CD4-positive, alpha-beta memory T cell (primary cell): ENCODE measurements at regions not wholly inside any gene's neighbourhood (a gene's known extent, or its start where the extent isn't known, plus 50 kb on each side); places are given as distances from the start of the nearest gene placed in this dataset.

Source experiments
- CTCF ChIA-PET: fragments of 350-600 bp; sonication (Branson Sonifier 250); formaldehyde crosslinking; loops from one replicate; lab custom pipeline; 2021; ENCODE audit warnings: inconsistent platforms; ENCODE audit not compliant: partially characterized antibody; lab: Charles Lee
- POLR2A ChIA-PET: fragments of 350-600 bp; sonication (Branson Sonifier 250); formaldehyde crosslinking; loops from one replicate; lab custom pipeline; 2021; ENCODE audit not compliant: partially characterized antibody; lab: Charles Lee
- DNase-seq, 5 donors: peaks; one replicate each; pipeline versions ENCODE4 v3.0.0 to v3.0.0-alpha.2; 2020 to 2022; ENCODE audit warnings: mixed read lengths in 1 of 5
- H3K27ac ChIP-seq: one replicate; pipeline ENCODE4 v1.7.0; 2013; ENCODE audit warnings: low read depth, low read length
- H3K27me3 ChIP-seq: 2 replicates; pipeline ENCODE4 v1.7.0; 2013; ENCODE audit warnings: mild to moderate bottlenecking, low read length, moderate library complexity; ENCODE audit not compliant: insufficient read depth
- H3K36me3 ChIP-seq: 2 replicates; pipeline ENCODE4 v1.7.0; 2013; ENCODE audit warnings: mild to moderate bottlenecking, low read length, moderate library complexity; ENCODE audit not compliant: insufficient read depth
- H3K4me1 ChIP-seq: 2 replicates; pipeline ENCODE4 v1.7.0; 2013; ENCODE audit warnings: mild to moderate bottlenecking, low read length, moderate library complexity; ENCODE audit not compliant: insufficient read depth
- H3K4me3 ChIP-seq, 2 donors: one replicate each; pipeline ENCODE4 v1.7.0; 2013; ENCODE audit warnings: low read length in 2 of 2, mild to moderate bottlenecking in 1 of 2
- H3K9me3 ChIP-seq, 2 donors: one replicate each; pipeline ENCODE4 v1.7.0; 2013; ENCODE audit warnings: low read length in 2 of 2, control low read depth in 1 of 2; ENCODE audit not compliant: control insufficient read depth in 1 of 2
- H3K27ac Mint-ChIP-seq, 7 donors: one replicate each; pipeline ENCODE4 v1.8.0; 2020 to 2021; ENCODE audit warnings: mixed read lengths in 7 of 7, mild to moderate bottlenecking in 6 of 7, inconsistent platforms in 3 of 7, moderate library complexity in 3 of 7
- H3K27me3 Mint-ChIP-seq, 2 donors: one replicate each; pipeline ENCODE4 v1.8.0; 2020 to 2021; ENCODE audit warnings: mixed read lengths in 2 of 2
- H3K36me3 Mint-ChIP-seq, 2 donors: one replicate each; pipeline ENCODE4 v1.8.0; 2020 to 2021; ENCODE audit warnings: mixed read lengths in 2 of 2, inconsistent platforms in 1 of 2, mild to moderate bottlenecking in 1 of 2
- H3K4me1 Mint-ChIP-seq, 4 donors: one replicate each; pipeline ENCODE4 v1.8.0; 2020 to 2021; ENCODE audit warnings: mixed read lengths in 4 of 4, mild to moderate bottlenecking in 1 of 4
- H3K4me3 Mint-ChIP-seq, 8 donors: one replicate each; pipeline ENCODE4 v1.8.0; 2020 to 2021; ENCODE audit warnings: mixed read lengths in 8 of 8, mild to moderate bottlenecking in 7 of 8, moderate library complexity in 6 of 8, inconsistent platforms in 3 of 8
- H3K9me3 Mint-ChIP-seq, 8 donors: one replicate each; pipeline ENCODE4 v1.8.0; 2020 to 2021; ENCODE audit warnings: mixed read lengths in 8 of 8, mild to moderate bottlenecking in 5 of 8, inconsistent platforms in 3 of 8, moderate library complexity in 1 of 8
- intact Hi-C: fragments of 100-400 bp; cut with micrococcal nuclease; formaldehyde crosslinking; loops from one replicate; pipeline ENCODE4 v1.15.1; 2023

GRCh38 chr9:90445391-90445790 is 197.2 kb downstream of the DIRAS2 start:
- intact Hi-C loops: no loop called here
- no peak for DNase-seq
- Mint-ChIP-seq H3K9me3 (peaks cover 0 to 11% (median 0%) of the 10 kb centered on the region in 8 donors), H3K4me1 (no peaks in the 10 kb centered on the region), H3K36me3 (no peaks in the 10 kb centered on the region), H3K27ac (no peak overlapping the region), H3K27me3 (peaks cover 7 to 9% of the 10 kb centered on the region in 2 donors), H3K4me3 (no peak overlapping the region)
- ChIA-PET POLR2A (no interaction called here), CTCF (no interaction called here)
- H3K9me3 ChIP-seq: no peaks in the 10 kb centered on the region
- no peaks in the 10 kb centered on the region for H3K27me3 ChIP-seq
- no peaks in the 10 kb centered on the region for H3K36me3 ChIP-seq
- no peak overlapping the region for H3K4me3 ChIP-seq
- no peaks in the 10 kb centered on the region for H3K4me1 ChIP-seq
- no peak overlapping the region for H3K27ac ChIP-seq

GRCh38 chr9:90446200-90446948 is 196.2 kb downstream of the DIRAS2 start:
- POLR2A ChIA-PET: no interaction called here
- no peak overlapping the region for H3K4me3 Mint-ChIP-seq
- no peak for DNase-seq
- Histone ChIP-seq H3K4me1 (no peaks in the 10 kb centered on the region), H3K27ac (no peak overlapping the region), H3K36me3 (no peaks in the 10 kb centered on the region), H3K27me3 (no peaks in the 10 kb centered on the region), H3K9me3 (no peaks in the 10 kb centered on the region), H3K4me3 (no peak overlapping the region)
- no peaks in the 10 kb centered on the region for H3K36me3 Mint-ChIP-seq
- peaks cover 7 to 9% of the 10 kb centered on the region in 2 donors for H3K27me3 Mint-ChIP-seq
- H3K4me1 Mint-ChIP-seq: no peaks in the 10 kb centered on the region
- CTCF ChIA-PET: no interaction called here
- intact Hi-C loops: no loop called here
- H3K9me3 Mint-ChIP-seq: peaks cover 0 to 9% (median 0%) of the 10 kb centered on the region in 8 donors
- no peak overlapping the region for H3K27ac Mint-ChIP-seq

- Histone ChIP-seq H3K4me3 (no peak overlapping the region), H3K27ac (no peak overlapping the region), H3K4me1 (no peaks in the 10 kb centered on the region), H3K36me3 (no peaks in the 10 kb centered on the region), H3K9me3 (no peaks in the 10 kb centered on the region), H3K27me3 (no peaks in the 10 kb centered on the region)
- CTCF ChIA-PET: no interaction called here
- Mint-ChIP-seq H3K36me3 (no peaks in the 10 kb centered on the region), H3K9me3 (peaks cover 0 to 7% (median 0%) of the 10 kb centered on the region in 8 donors), H3K27me3 (peaks cover 7% of the 10 kb centered on the region in 2 donors), H3K27ac (no peak overlapping the region), H3K4me3 (no peak overlapping the region), H3K4me1 (no peaks in the 10 kb centered on the region)
- intact Hi-C loops: no loop called here
- DNase-seq: no peak
- POLR2A ChIA-PET: no interaction called here
These were observed 194.9 kb downstream of the DIRAS2 start for GRCh38 chr9:90447773-90448172.

- POLR2A ChIA-PET: no interaction called here
- intact Hi-C loops: no loop called here
- no peaks in the 10 kb centered on the region for H3K4me1 ChIP-seq
- H3K9me3 Mint-ChIP-seq: peaks cover 0 to 4% (median under 1%) of the 10 kb centered on the region in 8 donors
- no peaks in the 10 kb centered on the region for H3K27me3 ChIP-seq
- H3K36me3 ChIP-seq: no peaks in the 10 kb centered on the region
- H3K4me1 Mint-ChIP-seq: no peaks in the 10 kb centered on the region
- no peak overlapping the region for H3K4me3 ChIP-seq
- DNase-seq: no peak
- H3K36me3 Mint-ChIP-seq: no peaks in the 10 kb centered on the region
- CTCF ChIA-PET: no interaction called here
- no peak overlapping the region for H3K27ac ChIP-seq
- no peak overlapping the region for H3K4me3 Mint-ChIP-seq
- H3K27me3 Mint-ChIP-seq: peaks cover 5 to 6% of the 10 kb centered on the region in 2 donors
- no peaks in the 10 kb centered on the region for H3K9me3 ChIP-seq
- H3K27ac Mint-ChIP-seq: no peak overlapping the region
These were observed 193.3 kb downstream of the DIRAS2 start for GRCh38 chr9:90449213-90449925.

GRCh38 chr9:90451804-90452203 is 190.8 kb downstream of the DIRAS2 start:
- no peaks in the 10 kb centered on the region for H3K36me3 Mint-ChIP-seq
- no peaks in the 10 kb centered on the region for H3K9me3 ChIP-seq
- no peaks in the 10 kb centered on the region for H3K36me3 ChIP-seq
- H3K27ac Mint-ChIP-seq: no peak overlapping the region
- ChIA-PET POLR2A (no interaction called here), CTCF (no interaction called here)
- no peak overlapping the region for H3K4me3 Mint-ChIP-seq
- no peak overlapping the region for H3K27ac ChIP-seq
- no peak overlapping the region for H3K4me3 ChIP-seq
- peaks cover 0 to 6% (median 1%) of the 10 kb centered on the region in 8 donors for H3K9me3 Mint-ChIP-seq
- intact Hi-C loops: no loop called here
- no peak for DNase-seq
- H3K27me3 ChIP-seq: no peaks in the 10 kb centered on the region
- H3K4me1 ChIP-seq: no peaks in the 10 kb centered on the region
- no peaks in the 10 kb centered on the region for H3K4me1 Mint-ChIP-seq
- H3K27me3 Mint-ChIP-seq: peaks cover 3 to 5% of the 10 kb centered on the region in 2 donors

- peaks cover 0 to 7% (median 1%) of the 10 kb centered on the region in 8 donors for H3K9me3 Mint-ChIP-seq
- no peak overlapping the region for H3K4me3 Mint-ChIP-seq
- Histone ChIP-seq H3K4me3 (no peak overlapping the region), H3K27me3 (no peaks in the 10 kb centered on the region), H3K27ac (no peak overlapping the region), H3K9me3 (no peaks in the 10 kb centered on the region), H3K36me3 (no peaks in the 10 kb centered on the region), H3K4me1 (no peaks in the 10 kb centered on the region)
- H3K4me1 Mint-ChIP-seq: no peaks in the 10 kb centered on the region
- H3K27ac Mint-ChIP-seq: no peak overlapping the region
- intact Hi-C loops: no loop called here
- no peak for DNase-seq
- ChIA-PET POLR2A (no interaction called here), CTCF (no interaction called here)
- peaks cover 1 to 8% of the 10 kb centered on the region in 2 donors for H3K27me3 Mint-ChIP-seq
- H3K36me3 Mint-ChIP-seq: no peaks in the 10 kb centered on the region
These were observed 187.3 kb downstream of the DIRAS2 start for GRCh38 chr9:90455316-90455715.

GRCh38 chr9:90457386-90458190 is 185.0 kb downstream of the DIRAS2 start:
- ChIA-PET CTCF (no interaction called here), POLR2A (no interaction called here)
- no peaks in the 10 kb centered on the region for H3K27me3 ChIP-seq
- no peaks in the 10 kb centered on the region for H3K9me3 ChIP-seq
- Mint-ChIP-seq H3K4me3 (no peak overlapping the region), H3K9me3 (peaks cover 0 to 7% (median 2%) of the 10 kb centered on the region in 8 donors), H3K27me3 (peaks cover 1 to 13% of the 10 kb centered on the region in 2 donors), H3K27ac (no peak overlapping the region), H3K36me3 (no peaks in the 10 kb centered on the region), H3K4me1 (no peaks in the 10 kb centered on the region)
- intact Hi-C loops: no loop called here
- H3K4me1 ChIP-seq: no peaks in the 10 kb centered on the region
- no peak overlapping the region for H3K27ac ChIP-seq
- no peak overlapping the region for H3K4me3 ChIP-seq
- H3K36me3 ChIP-seq: no peaks in the 10 kb centered on the region
- no peak for DNase-seq
